Mucosa of gallbladder (tissue), 1 donor: ENCODE measurements at regions not wholly inside any gene's neighbourhood (a gene's known extent, or its start where the extent isn't known, plus 50 kb on each side); places are given as distances from the start of the nearest gene placed in this dataset.

ENCODE experiments used
- DNase-seq: peaks from one replicate; pipeline ENCODE4 v3.0.0-alpha.2; 2020; ENCODE audit warnings: low spot score
- donor health status: DM: no; HTN: no; CAD: no.

GRCh38 chr1:25081496-25081895, 150.8 kb downstream of the SYF2 start:
- no peak for DNase-seq

GRCh38 chr1:25080294-25081209, 150.5 kb upstream of the RUNX3 start:
- no peak for DNase-seq

- DNase-seq: no peak
Measured at GRCh38 chr1:25079048-25079447, 149.0 kb upstream of the RUNX3 start.

GRCh38 chr1:25074351-25075227, 144.5 kb upstream of the RUNX3 start:
- no peak for DNase-seq

GRCh38 chr1:25073640-25074270, 143.7 kb upstream of the RUNX3 start:
- peak; percentile 16 for DNase-seq

GRCh38 chr1:25072461-25072860, 142.4 kb upstream of the RUNX3 start:
- no peak for DNase-seq

GRCh38 chr1:25068829-25069228, 138.8 kb upstream of the RUNX3 start:
- no peak for DNase-seq

GRCh38 chr1:25068316-25068715, 138.2 kb upstream of the RUNX3 start:
- no peak for DNase-seq

GRCh38 chr1:25067518-25068251, 137.6 kb upstream of the RUNX3 start:
- no peak for DNase-seq

GRCh38 chr1:25066731-25067517, 136.8 kb upstream of the RUNX3 start:
- no peak for DNase-seq

GRCh38 chr1:25066256-25066655, 136.2 kb upstream of the RUNX3 start:
- DNase-seq: no peak

GRCh38 chr1:25065795-25066238, 135.7 kb upstream of the RUNX3 start:
- no peak for DNase-seq

- no peak for DNase-seq
Measured at GRCh38 chr1:25065321-25065721, 135.2 kb upstream of the RUNX3 start.

GRCh38 chr1:25064465-25065240, 134.6 kb upstream of the RUNX3 start:
- DNase-seq: no peak

GRCh38 chr1:25063591-25064416, 133.7 kb upstream of the RUNX3 start:
- DNase-seq: no peak

- DNase-seq: no peak
Measured at GRCh38 chr1:25062621-25063255, 132.7 kb upstream of the RUNX3 start.

GRCh38 chr1:25061261-25061995, 131.4 kb upstream of the RUNX3 start:
- DNase-seq: no peak

GRCh38 chr1:25057188-25057587, 127.1 kb upstream of the RUNX3 start:
- DNase-seq: no peak
